HG03457 (cell line): ENCODE measurements at regions not wholly inside any gene's neighbourhood (a gene's known extent, or its start where the extent isn't known, plus 50 kb on each side); places are given as distances from the start of the nearest gene placed in this dataset.

ENCODE experiments used
- ATAC-seq: cut with Tn5 transposase; IDR thresholded peaks from one replicate; pipeline ENCODE4 v1.9.1; 2021; ENCODE audit warnings: moderate number of reproducible peaks; ENCODE audit not compliant: unreplicated experiment

GRCh38 chr7:25279705-25280104, 51.4 kb upstream of the NPVF start:
- no peak for ATAC-seq

- ATAC-seq: no peak
Observed at GRCh38 chr7:25280181-25280580, 51.9 kb upstream of the NPVF start.

DNA sequence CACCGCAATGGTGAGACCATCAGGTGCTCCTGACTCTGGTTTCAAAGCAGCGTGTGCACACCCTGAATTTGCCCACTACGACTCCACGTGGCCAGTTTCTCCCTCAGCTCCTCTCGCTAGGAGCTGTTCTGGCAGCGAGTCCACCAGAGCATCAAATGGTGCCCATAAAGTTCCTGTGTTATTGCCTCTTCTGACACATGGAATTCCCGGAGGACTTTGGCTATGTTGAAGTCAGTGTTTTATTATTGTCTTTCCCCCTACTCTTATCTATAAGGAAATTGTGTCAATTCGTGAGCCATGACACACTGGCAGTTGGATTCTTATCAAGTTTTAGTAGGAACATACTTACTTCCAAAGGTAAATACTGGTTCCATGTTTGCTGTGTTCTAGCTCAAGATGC, 53.9 kb upstream of the NPVF start:
- no peak for ATAC-seq

DNA sequence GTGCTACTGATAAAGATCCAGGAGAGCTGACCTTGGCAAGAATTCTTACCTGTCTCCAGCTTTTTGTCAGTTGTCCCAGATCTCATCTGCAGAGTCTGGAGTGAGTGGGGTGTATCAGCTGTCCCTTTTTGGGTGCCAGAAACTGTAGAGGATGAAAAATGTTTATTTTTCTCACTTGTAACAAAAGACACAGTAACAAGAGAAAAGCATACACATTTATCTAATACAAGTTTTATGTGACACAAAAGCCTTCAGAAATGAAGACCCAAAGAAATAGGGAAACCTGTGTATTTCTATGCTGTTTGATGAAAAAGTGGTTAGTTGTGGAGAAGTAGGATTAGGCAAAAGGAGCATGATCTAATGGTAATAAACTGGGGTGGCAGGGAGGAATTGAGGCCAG, 58.5 kb upstream of the NPVF start:
- ATAC-seq: no peak

DNA sequence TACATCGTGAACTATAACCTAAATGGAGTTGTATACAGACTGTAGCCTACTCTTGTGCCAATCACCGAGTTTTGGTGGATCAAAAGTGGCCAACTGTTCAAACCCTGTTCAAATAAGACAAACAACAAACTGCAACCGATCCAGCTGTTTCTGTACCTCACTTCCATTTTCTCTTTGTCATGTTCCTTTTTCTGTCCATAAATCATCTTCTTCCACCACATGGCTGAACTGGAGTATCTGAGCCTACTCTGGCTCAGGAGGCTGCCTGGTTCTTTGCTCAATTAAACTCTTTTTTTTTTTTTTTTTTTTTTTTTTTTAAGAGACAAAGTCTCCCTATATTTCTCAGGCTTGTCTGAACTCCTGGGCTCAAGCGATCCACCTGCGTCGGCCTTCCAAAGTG, 59.0 kb upstream of the NPVF start:
- ATAC-seq: no peak

- no peak for ATAC-seq
Observed at GRCh38 chr7:25288556-25289307, 60.4 kb upstream of the NPVF start.

DNA sequence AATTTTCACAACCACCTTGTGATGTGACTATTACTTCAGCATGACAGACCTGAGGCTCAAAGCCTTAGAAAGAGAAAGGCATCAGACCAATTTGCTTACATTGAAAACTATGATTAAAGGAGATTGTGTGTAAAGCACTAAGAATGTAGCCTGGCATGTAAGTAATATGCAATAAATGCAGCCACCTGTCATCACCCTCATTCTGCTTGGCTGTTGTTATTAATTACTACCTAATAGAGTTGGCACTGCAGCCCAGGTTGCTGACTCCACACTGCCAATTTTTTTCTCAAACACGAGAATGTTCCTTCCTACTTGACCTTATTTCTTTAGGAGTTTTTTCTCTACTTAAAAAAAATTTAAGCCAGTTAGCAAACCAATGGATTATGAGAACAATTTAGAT, 61.2 kb upstream of the NPVF start:
- ATAC-seq: no peak

DNA sequence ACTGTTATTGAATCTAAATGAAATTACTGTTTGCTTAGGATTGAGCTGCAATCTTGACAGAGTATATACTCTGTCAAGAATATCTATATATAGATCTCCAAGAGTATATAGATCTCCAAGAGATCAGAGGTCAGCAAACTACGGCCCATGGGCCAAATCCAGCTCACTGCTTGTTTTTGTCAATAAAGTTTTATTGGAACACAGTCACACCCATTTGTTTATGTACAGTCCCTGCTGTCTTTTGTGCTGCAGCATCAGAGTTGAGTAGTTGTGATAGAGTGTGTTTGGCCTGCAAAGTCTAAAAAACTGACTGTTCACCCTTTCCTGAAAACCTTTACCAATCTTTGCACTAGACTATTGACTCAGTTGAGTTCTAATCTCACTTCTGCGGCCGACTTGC, 66.3 kb upstream of the NPVF start:
- ATAC-seq: no peak

DNA sequence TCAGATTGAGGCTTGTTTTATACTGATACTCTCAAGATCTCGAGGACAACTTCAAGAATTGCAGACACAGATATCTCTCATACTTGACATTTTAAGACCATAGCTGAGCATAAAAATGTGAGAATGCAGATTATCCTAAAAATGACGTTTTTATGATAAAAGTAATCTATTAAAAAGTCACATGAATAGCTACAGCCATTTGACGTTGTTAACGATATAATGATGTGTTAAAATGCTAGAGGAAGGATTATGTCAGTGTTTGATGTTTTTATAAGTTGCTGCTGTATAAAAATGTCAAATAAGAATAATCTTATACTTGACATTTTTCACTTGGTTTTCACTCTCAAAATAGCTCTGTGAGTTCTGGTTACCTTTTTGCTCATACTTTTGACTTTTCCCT, 67.1 kb upstream of the NPVF start:
- ATAC-seq: no peak

GRCh38 chr7:25296086-25296485, 67.8 kb upstream of the NPVF start:
- ATAC-seq: no peak

- no peak for ATAC-seq
Observed at GRCh38 chr7:25297278-25297677, 69.0 kb upstream of the NPVF start.

- no peak for ATAC-seq
Observed at GRCh38 chr7:25303281-25304181, 75.2 kb upstream of the NPVF start.

- no peak for ATAC-seq
Observed at GRCh38 chr7:25304691-25305090, 76.4 kb upstream of the NPVF start.

DNA sequence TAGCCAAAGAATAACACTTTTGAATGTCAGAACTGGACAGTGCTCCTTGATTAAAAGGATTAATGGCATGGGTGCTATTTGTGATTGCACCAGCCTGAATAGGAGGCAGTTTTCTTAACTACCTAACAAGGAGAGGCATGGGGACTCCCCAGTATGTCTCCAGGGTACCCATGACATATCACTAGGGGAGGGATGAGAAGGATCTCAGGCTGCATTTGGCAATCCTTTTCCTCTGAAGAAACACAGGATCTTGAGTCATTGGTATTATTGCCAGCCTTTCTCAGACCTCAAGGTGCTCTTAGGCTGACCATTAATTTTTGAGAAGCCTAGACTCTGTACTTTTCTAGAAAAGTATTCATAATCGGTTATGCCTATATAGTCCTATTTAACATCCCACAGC, 77.5 kb upstream of the NPVF start:
- no peak for ATAC-seq

- ATAC-seq: no peak
Observed at GRCh38 chr7:25307624-25308023, 79.3 kb upstream of the NPVF start.

DNA sequence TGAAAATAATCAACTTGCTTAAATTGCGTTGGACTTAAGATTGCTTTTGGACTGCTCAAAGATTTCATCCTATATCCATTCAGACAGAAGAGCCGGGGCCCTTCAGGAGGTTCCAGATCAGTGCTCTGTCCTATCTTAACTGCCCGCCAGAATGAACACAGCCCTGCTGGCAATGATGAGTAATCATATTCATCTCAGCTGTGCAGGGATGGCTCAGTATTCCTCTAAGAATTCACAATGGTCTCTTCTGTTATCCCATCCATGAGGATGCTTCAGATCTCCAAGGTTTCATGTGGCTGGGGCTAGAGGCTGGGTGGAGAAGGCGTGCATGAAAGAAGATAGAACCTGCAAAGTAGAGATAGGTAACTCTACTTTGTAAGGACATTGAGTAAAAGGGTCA, 80.0 kb upstream of the NPVF start:
- no peak for ATAC-seq

DNA sequence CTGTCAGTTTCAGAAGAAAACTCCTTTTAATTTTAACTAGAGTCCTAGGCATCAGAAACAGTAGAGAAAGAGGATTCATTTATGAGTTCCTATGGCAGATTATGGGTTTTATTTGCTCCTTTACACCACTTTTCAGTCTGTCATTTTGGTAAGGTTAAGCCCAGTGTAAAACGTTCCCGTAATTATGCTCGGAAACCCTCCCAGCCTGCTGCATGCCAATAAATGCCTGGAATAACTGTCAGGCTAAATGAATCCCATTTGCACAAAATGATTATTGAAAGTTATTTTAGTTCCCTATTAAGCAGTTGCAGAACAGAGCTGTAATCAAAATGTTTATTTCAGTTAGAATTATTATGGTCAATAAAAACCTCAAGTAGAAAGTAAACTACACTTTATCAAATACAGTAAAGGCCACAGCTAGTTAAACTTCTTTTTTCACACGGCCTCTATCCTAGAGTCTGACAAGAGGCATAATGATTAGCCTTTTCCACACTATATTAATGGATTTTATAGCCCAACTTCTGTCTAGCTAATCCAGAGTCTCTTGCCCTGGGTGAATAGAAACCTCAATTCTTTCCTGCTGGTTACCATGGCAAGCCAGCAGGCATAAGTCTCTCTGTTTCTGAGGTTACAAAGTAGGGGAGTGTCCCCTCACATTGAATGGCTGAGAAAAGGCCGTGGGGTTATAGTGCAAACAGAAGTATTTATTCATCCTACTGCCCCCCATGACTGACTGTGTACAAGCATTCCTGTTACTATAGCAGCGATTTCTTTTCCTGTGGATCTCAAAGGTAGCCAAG, 80.8 kb upstream of the NPVF start:
- no peak for ATAC-seq

DNA sequence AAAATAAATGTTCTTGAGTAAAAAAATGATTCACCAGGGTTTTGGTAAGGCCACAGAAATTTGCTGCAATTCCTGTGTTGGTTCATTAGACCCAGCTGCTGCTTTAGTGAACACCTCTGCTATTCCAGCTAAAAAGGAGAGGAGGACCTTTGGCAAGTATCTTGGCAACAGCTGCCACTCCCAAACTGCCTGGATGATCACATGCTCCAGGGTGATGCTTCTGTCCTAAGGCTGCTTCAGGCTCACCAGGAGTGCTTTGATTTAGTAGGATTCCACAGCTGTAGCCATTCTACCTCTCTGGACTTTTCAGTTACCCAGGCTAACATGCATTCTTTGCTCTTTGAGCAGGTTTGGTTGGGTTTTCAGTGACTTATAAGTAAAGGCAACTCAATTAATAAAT, 82.6 kb upstream of the NPVF start:
- ATAC-seq: no peak

DNA sequence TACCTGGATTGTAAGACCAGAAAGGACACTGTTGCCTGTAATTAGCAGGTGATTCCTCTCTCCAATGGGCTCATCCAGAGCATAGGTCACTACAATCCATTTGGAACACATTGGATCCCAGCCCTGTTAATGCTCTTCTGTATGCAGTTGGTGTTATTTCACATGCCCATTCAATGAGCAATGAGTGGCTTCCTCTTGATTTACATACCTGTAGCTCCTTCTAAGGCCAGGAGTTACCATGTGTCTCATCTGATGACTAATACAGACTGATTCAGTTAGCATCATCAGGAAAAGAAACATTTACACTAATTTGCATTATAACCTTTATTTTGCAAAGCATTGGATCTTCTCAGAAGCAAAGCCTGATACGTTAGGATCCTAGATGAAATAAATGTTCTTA, 83.1 kb upstream of the NPVF start:
- no peak for ATAC-seq

- ATAC-seq: no peak
Observed at GRCh38 chr7:25312968-25313367, 84.7 kb upstream of the NPVF start.

DNA sequence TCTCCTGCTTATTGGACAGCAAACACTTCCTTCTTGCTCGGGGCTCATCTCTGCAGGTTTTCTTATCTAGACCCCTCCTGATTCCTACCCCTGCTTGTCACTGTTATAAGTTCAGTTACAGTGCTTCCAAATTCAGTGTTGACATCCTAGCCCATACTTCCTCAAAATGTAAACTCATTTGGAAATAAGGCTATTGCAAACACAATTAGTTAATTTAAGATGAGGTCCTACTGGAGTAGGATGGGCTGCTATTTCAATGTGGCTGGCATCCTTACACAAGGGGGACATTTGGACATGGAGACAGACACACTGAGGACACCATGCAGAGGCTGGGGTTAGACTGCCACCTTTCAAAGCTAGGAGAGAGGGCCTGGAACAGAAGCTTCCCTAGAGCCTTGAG, 85.2 kb upstream of the NPVF start:
- no peak for ATAC-seq
